Memory B cell (primary cell): ENCODE measurements at regions not wholly inside any gene's neighbourhood (a gene's known extent, or its start where the extent isn't known, plus 50 kb on each side); places are given as distances from the start of the nearest gene placed in this dataset.
A peak's percentile ranks its signal among the peaks of the same experiment; 100 is the strongest.

Experiments used
- ATAC-seq: fragments of 150-1000 bp; cut with Tn5 transposase; 2 replicates; pipeline ENCODE4 v1.10.0; 2021; ENCODE audit warnings: low read depth, mild to moderate bottlenecking, moderate library complexity
- DNase-seq, 2 donors: peaks; one replicate each; pipeline ENCODE4 v3.0.0; 2022; ENCODE audit warnings: low spot score in 2 of 2
- H3K27ac Mint-ChIP-seq: one replicate; pipeline ENCODE4 v1.8.0; 2022; ENCODE audit warnings: mild to moderate bottlenecking, moderate library complexity, mixed read lengths
- H3K27me3 Mint-ChIP-seq: one replicate; pipeline ENCODE4 v1.8.0; 2022; ENCODE audit warnings: mixed read lengths
- H3K36me3 Mint-ChIP-seq: one replicate; pipeline ENCODE4 v1.8.0; 2022; ENCODE audit warnings: mild to moderate bottlenecking, mixed read lengths
- H3K4me1 Mint-ChIP-seq: one replicate; pipeline ENCODE4 v1.8.0; 2022; ENCODE audit warnings: mixed read lengths
- H3K4me3 Mint-ChIP-seq: one replicate; pipeline ENCODE4 v1.8.0; 2022; ENCODE audit warnings: mild to moderate bottlenecking, moderate library complexity, mixed read lengths
- H3K9me3 Mint-ChIP-seq: one replicate; pipeline ENCODE4 v1.8.0; 2022; ENCODE audit warnings: mixed read lengths

GRCh38 chr2:18754286-18754685 lies 164.9 kb upstream of the NT5C1B start:
- peaks cover under 1% of the 10 kb centered on the region for H3K9me3 Mint-ChIP-seq
- no peak overlapping the region for H3K4me3 Mint-ChIP-seq
- H3K4me1 Mint-ChIP-seq = no peaks in the 10 kb centered on the region
- peaks cover 4% of the 10 kb centered on the region for H3K36me3 Mint-ChIP-seq
- ATAC-seq = no peak
- H3K27me3 Mint-ChIP-seq = no peaks in the 10 kb centered on the region
- no peak for DNase-seq
- H3K27ac Mint-ChIP-seq = no peak overlapping the region

GRCh38 chr2:18753722-18754121 lies 164.4 kb upstream of the NT5C1B start:
- DNase-seq (no peak), ATAC-seq (no peak)
- Mint-ChIP-seq H3K27ac (no peak overlapping the region), H3K9me3 (no peaks in the 10 kb centered on the region), H3K4me1 (no peaks in the 10 kb centered on the region), H3K4me3 (no peak overlapping the region), H3K27me3 (no peaks in the 10 kb centered on the region), H3K36me3 (peaks cover 4% of the 10 kb centered on the region)

- H3K4me1 Mint-ChIP-seq = no peaks in the 10 kb centered on the region
- no peak overlapping the region for H3K4me3 Mint-ChIP-seq
- DNase-seq (no peak), ATAC-seq (no peak)
- H3K27ac Mint-ChIP-seq = no peak overlapping the region
- H3K36me3 Mint-ChIP-seq = peaks cover 2% of the 10 kb centered on the region
- no peaks in the 10 kb centered on the region for H3K9me3 Mint-ChIP-seq
- H3K27me3 Mint-ChIP-seq = no peaks in the 10 kb centered on the region
Observed at GRCh38 chr2:18752667-18753422, 163.5 kb upstream of the NT5C1B start.

- Mint-ChIP-seq H3K9me3 (no peaks in the 10 kb centered on the region), H3K4me1 (no peaks in the 10 kb centered on the region), H3K27me3 (no peaks in the 10 kb centered on the region), H3K27ac (no peak overlapping the region), H3K36me3 (no peaks in the 10 kb centered on the region), H3K4me3 (no peak overlapping the region)
- DNase-seq (no peak), ATAC-seq (no peak)
Observed at GRCh38 chr2:18752022-18752493, 162.7 kb upstream of the NT5C1B start.

GRCh38 chr2:18750672-18751554 lies 161.5 kb upstream of the NT5C1B start:
- DNase-seq (no peak), ATAC-seq (no peak)
- H3K4me1 Mint-ChIP-seq = no peaks in the 10 kb centered on the region
- no peaks in the 10 kb centered on the region for H3K9me3 Mint-ChIP-seq
- H3K27me3 Mint-ChIP-seq = no peaks in the 10 kb centered on the region
- no peak overlapping the region for H3K4me3 Mint-ChIP-seq
- no peaks in the 10 kb centered on the region for H3K36me3 Mint-ChIP-seq
- no peak overlapping the region for H3K27ac Mint-ChIP-seq

GRCh38 chr2:18749912-18750526 lies 160.7 kb upstream of the NT5C1B start:
- Mint-ChIP-seq H3K36me3 (no peaks in the 10 kb centered on the region), H3K27me3 (no peaks in the 10 kb centered on the region), H3K9me3 (no peaks in the 10 kb centered on the region), H3K27ac (no peak overlapping the region), H3K4me3 (no peak overlapping the region), H3K4me1 (no peaks in the 10 kb centered on the region)
- ATAC-seq = no peak
- peak; percentile 13 to 15 for DNase-seq

- no peaks in the 10 kb centered on the region for H3K9me3 Mint-ChIP-seq
- H3K27ac Mint-ChIP-seq = no peak overlapping the region
- no peaks in the 10 kb centered on the region for H3K36me3 Mint-ChIP-seq
- peaks cover 2% of the 10 kb centered on the region for H3K4me1 Mint-ChIP-seq
- no peak for DNase-seq
- no peak overlapping the region for H3K4me3 Mint-ChIP-seq
- no peaks in the 10 kb centered on the region for H3K27me3 Mint-ChIP-seq
- no peak for ATAC-seq
Observed at GRCh38 chr2:18745431-18746272, 156.3 kb upstream of the NT5C1B start.

- Mint-ChIP-seq H3K4me3 (no peak overlapping the region), H3K9me3 (no peaks in the 10 kb centered on the region), H3K27ac (no peak overlapping the region), H3K36me3 (no peaks in the 10 kb centered on the region), H3K27me3 (no peaks in the 10 kb centered on the region), H3K4me1 (peaks cover 2% of the 10 kb centered on the region)
- ATAC-seq (no peak), DNase-seq (no peak)
Observed at GRCh38 chr2:18741895-18742732, 152.7 kb upstream of the NT5C1B start.

- DNase-seq (no peak), ATAC-seq (no peak)
- Mint-ChIP-seq H3K4me3 (no peak overlapping the region), H3K9me3 (peaks cover 3% of the 10 kb centered on the region), H3K27me3 (no peaks in the 10 kb centered on the region), H3K36me3 (no peaks in the 10 kb centered on the region), H3K27ac (no peak overlapping the region), H3K4me1 (peaks cover 2% of the 10 kb centered on the region)
Observed at GRCh38 chr2:18741191-18741590, 151.8 kb upstream of the NT5C1B start.

GRCh38 chr2:18740474-18740881 lies 151.1 kb upstream of the NT5C1B start:
- Mint-ChIP-seq H3K36me3 (no peaks in the 10 kb centered on the region), H3K4me3 (no peak overlapping the region), H3K4me1 (peaks cover 2% of the 10 kb centered on the region), H3K27ac (no peak overlapping the region), H3K27me3 (no peaks in the 10 kb centered on the region), H3K9me3 (peaks cover 4% of the 10 kb centered on the region)
- DNase-seq (no peak), ATAC-seq (no peak)

GRCh38 chr2:18731666-18732065 lies 142.3 kb upstream of the NT5C1B start:
- Mint-ChIP-seq H3K9me3 (peaks cover 13% of the 10 kb centered on the region), H3K36me3 (peaks cover 5% of the 10 kb centered on the region), H3K27me3 (no peaks in the 10 kb centered on the region), H3K4me1 (no peaks in the 10 kb centered on the region), H3K4me3 (no peak overlapping the region), H3K27ac (no peak overlapping the region)
- DNase-seq = no peak
- ATAC-seq = no peak

GRCh38 chr2:18724371-18725145 lies 135.2 kb upstream of the NT5C1B start:
- Mint-ChIP-seq H3K4me3 (no peak overlapping the region), H3K27ac (no peak overlapping the region), H3K27me3 (no peaks in the 10 kb centered on the region), H3K4me1 (no peaks in the 10 kb centered on the region), H3K36me3 (peaks cover 5% of the 10 kb centered on the region), H3K9me3 (no peaks in the 10 kb centered on the region)
- DNase-seq (no peak), ATAC-seq (no peak)
